GM12878 (cell line): ENCODE measurements at regions not wholly inside any gene's neighbourhood (a gene's known extent, or its start where the extent isn't known, plus 50 kb on each side); places are given as distances from the start of the nearest gene placed in this dataset.

Source experiments
- ATAC-seq: fragments of 200-7000 bp; cut with Tn5 transposase; 3 replicates; pipeline ENCODE4 v1.9.1; 2020; ENCODE audit warnings: mild to moderate bottlenecking, moderate library complexity
- BruUV-seq: library from RNA; stranded (reverse); fragments of 400-500 nt; replicated peaks from 2 replicates; lab custom pipeline; 2021; lab: Mats Ljungman, UMichigan
- CTCF ChIA-PET: fragments of 300-600 bp; sonication (Branson Sonifier 250); formaldehyde crosslinking; extraction: SDS; loops from one replicate; lab custom pipeline; 2021; ENCODE audit warnings: inconsistent platforms; lab: Yijun Ruan, JAX
- POLR2A ChIA-PET: fragments of 350-600 bp; formaldehyde crosslinking; extraction: SDS; loops from one replicate; lab custom pipeline; 2021; ENCODE audit warnings: inconsistent platforms; lab: Charles Lee
- RAD21 ChIA-PET: fragments of 300-600 bp; sonication (Branson Sonifier 250); formaldehyde crosslinking; loops from one replicate; lab custom pipeline; 2023; ENCODE audit warnings: antibody characterized with exemption; ENCODE audit not compliant: unreplicated experiment; lab: Charles Lee
- SMC1A ChIA-PET: fragments of 300-600 bp; sonication (Branson Sonifier 250); formaldehyde crosslinking; loops from one replicate; lab custom pipeline; 2023; ENCODE audit not compliant: unreplicated experiment, uncharacterized antibody; lab: Charles Lee
- DNase-seq: peaks from one replicate; pipeline ENCODE4 v3.0.0-alpha.2; 2011; ENCODE audit warnings: low read depth, low spot score
- FAIRE-seq: peaks from 3 replicates; lab custom pipeline; 2011; peaks lifted over from hg19 to GRCh38; lab: Jason Lieb, UNC
- H2AFZ ChIP-seq: 2 replicates; pipeline ENCODE4 v1.6.0; 2011; ENCODE audit warnings: low read depth, low read length, control low read depth; ENCODE audit not compliant: control insufficient read depth
- H3K27ac ChIP-seq: 2 replicates; pipeline ENCODE4 v1.5.1; 2011; ENCODE audit warnings: control low read depth; ENCODE audit not compliant: control insufficient read depth, insufficient read depth
- H3K27me3 ChIP-seq, 2 experiments: replicated peaks in 1 of 2; 2 replicates each; pipeline versions ENCODE4 v1.6.0 to v1.6.1; 2011; ENCODE audit warnings: low read length in 1 of 2; ENCODE audit not compliant: control insufficient read depth in 2 of 2, insufficient read depth in 2 of 2
- H3K36me3 ChIP-seq, 2 experiments: 2 replicates each; pipeline ENCODE4 v1.5.1; 2011; ENCODE audit warnings: low read length in 1 of 2; ENCODE audit not compliant: control insufficient read depth in 2 of 2, insufficient read depth in 2 of 2
- H3K4me1 ChIP-seq: 2 replicates; pipeline ENCODE4 v1.6.1; 2011; ENCODE audit warnings: mild to moderate bottlenecking, low read length, moderate library complexity, mixed read lengths; ENCODE audit not compliant: control insufficient read depth, insufficient read depth
- H3K4me2 ChIP-seq: 2 replicates; pipeline ENCODE4 v1.6.0; 2011; ENCODE audit warnings: control low read depth; ENCODE audit not compliant: control insufficient read depth, insufficient read depth
- H3K4me3 ChIP-seq: fragments of 200-600 bp; sonication (generic); 2 replicates; pipeline ENCODE4 v1.5.1; 2016
- H3K79me2 ChIP-seq: 2 replicates; pipeline ENCODE4 v1.6.0; 2011; ENCODE audit warnings: low read length; ENCODE audit not compliant: control insufficient read depth, insufficient read depth
- H3K9ac ChIP-seq: 2 replicates; pipeline ENCODE4 v1.8.0; 2011; ENCODE audit warnings: low read length, control low read depth, mixed read lengths; ENCODE audit not compliant: control insufficient read depth, insufficient read depth
- H3K9me3 ChIP-seq: replicated peaks from 3 replicates; pipeline ENCODE4 v1.5.1; 2011; ENCODE audit warnings: mild to moderate bottlenecking, low read length; ENCODE audit not compliant: control insufficient read depth, insufficient read depth
- H4K20me1 ChIP-seq: 2 replicates; pipeline ENCODE4 v1.6.0; 2011; ENCODE audit not compliant: control insufficient read depth, insufficient read depth
- BCL3 ChIP-seq: IDR thresholded peaks from 2 replicates; pipeline ENCODE4 v1.6.1; 2011; ENCODE audit warnings: borderline replicate concordance, low read depth, mild to moderate bottlenecking, moderate library complexity, low read length; ENCODE audit not compliant: insufficient read depth, poor library complexity, severe bottlenecking
- JUNB ChIP-seq: IDR thresholded peaks from 2 replicates; pipeline ENCODE4 v1.6.1; 2016; ENCODE audit warnings: antibody characterized with exemption, mild to moderate bottlenecking
- MXI1 ChIP-seq: fragments of 150-350 bp; IDR thresholded peaks from 2 replicates; pipeline ENCODE4 v1.6.1; 2011; ENCODE audit warnings: low read depth, mild to moderate bottlenecking, inconsistent platforms, low read length, improper control_type of control experiment
- NFIC ChIP-seq: IDR thresholded peaks from 2 replicates; pipeline ENCODE4 v1.6.1; 2012; ENCODE audit warnings: low read depth, mild to moderate bottlenecking, inconsistent platforms, low read length, moderate library complexity
- POU2F2 ChIP-seq: IDR thresholded peaks from 3 replicates; pipeline ENCODE4 v1.6.1; 2011; ENCODE audit warnings: low read depth, mild to moderate bottlenecking, low read length, borderline replicate concordance
- RELA ChIP-seq: fragments of 450-650 bp; IDR thresholded peaks from 2 replicates; pipeline ENCODE4 v1.8.0; 2014; ENCODE audit warnings: borderline replicate concordance; ENCODE audit not compliant: partially characterized antibody
- WGBS: methylation state at CpG from one replicate; pipeline ENCODE4 v1.1.6; 2016; ENCODE audit warnings: low lambda C conversion rate; ENCODE audit not compliant: insufficient replicate concordance, insufficient coverage; ENCODE audit errors: missing lambda C conversion rate; 5-methylcytosine and 5-hydroxymethylcytosine counted together
- in situ Hi-C: fragments of 300-500 bp; cut with MboI; formaldehyde crosslinking; loops from 9 replicates; pipeline ENCODE4 v1.14.3; 2018; ENCODE audit warnings: mixed read lengths
- intact Hi-C: fragments of 100-400 bp; cut with micrococcal nuclease; formaldehyde crosslinking; loops from one replicate; pipeline ENCODE4 v1.14.2; 2022; ENCODE audit not compliant: unreplicated experiment
- TF ChIP-seq, protein P1 (sequence below): fragments of 450-650 bp; formaldehyde crosslinking; IDR thresholded peaks from 2 replicates; pipeline ENCODE4 v1.4.0; 2022; ENCODE audit warnings: mild to moderate bottlenecking, moderate library complexity

DNA sequence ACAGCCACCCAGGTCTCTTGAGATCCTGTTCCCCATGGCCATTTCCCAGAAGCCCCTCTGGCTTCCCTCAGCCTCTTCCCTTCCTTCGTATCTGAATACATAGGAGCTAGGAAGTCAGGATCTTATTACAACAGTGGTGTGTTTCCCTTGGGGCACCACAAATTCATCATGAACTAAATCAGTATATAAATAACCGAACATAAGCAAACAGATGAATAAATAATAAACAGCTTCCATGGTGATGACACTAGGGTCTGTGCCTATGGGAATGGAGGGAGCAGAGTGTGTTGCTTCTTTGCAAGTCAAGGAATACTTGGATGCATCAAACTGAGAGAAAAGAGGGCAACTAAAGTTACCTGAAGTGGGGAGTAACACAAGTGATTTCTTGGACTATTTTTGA lies 527.6 kb downstream of the LMO7 start:
- SMC1A ChIA-PET: no interaction called here
- no TSS peak for BruUV-seq
- H3K27ac ChIP-seq: no peak overlapping the region

More for the DNA sequence above, 527.6 kb downstream of the LMO7 start:
- no peak overlapping the region for H3K9ac ChIP-seq
- ChIA-PET CTCF (no interaction called here), POLR2A (no interaction called here), RAD21 (no interaction called here)
- WGBS: 23% methylated on average over 2 of the region's 2 CpGs
- no peak for FAIRE-seq
- H3K36me3 ChIP-seq: no peaks in the 10 kb centered on the region
- no peak overlapping the region for H3K4me2 ChIP-seq
- DNase-seq: no peak
- intact Hi-C loops (no loop called here), in situ Hi-C loops (no loop called here)
- no peak overlapping the region for H3K4me3 ChIP-seq
- no peaks in the 10 kb centered on the region for H3K9me3 ChIP-seq
- H3K79me2 ChIP-seq: no peaks in the 10 kb centered on the region
- no peaks in the 10 kb centered on the region for H4K20me1 ChIP-seq
- ATAC-seq: no peak
- H3K27me3 ChIP-seq: no peaks in the 10 kb centered on the region
- TF ChIP-seq POU2F2: no peak
- no peak for TF ChIP-seq NFIC
- TF ChIP-seq MXI1: no peak
- TF ChIP-seq, protein P1, sequence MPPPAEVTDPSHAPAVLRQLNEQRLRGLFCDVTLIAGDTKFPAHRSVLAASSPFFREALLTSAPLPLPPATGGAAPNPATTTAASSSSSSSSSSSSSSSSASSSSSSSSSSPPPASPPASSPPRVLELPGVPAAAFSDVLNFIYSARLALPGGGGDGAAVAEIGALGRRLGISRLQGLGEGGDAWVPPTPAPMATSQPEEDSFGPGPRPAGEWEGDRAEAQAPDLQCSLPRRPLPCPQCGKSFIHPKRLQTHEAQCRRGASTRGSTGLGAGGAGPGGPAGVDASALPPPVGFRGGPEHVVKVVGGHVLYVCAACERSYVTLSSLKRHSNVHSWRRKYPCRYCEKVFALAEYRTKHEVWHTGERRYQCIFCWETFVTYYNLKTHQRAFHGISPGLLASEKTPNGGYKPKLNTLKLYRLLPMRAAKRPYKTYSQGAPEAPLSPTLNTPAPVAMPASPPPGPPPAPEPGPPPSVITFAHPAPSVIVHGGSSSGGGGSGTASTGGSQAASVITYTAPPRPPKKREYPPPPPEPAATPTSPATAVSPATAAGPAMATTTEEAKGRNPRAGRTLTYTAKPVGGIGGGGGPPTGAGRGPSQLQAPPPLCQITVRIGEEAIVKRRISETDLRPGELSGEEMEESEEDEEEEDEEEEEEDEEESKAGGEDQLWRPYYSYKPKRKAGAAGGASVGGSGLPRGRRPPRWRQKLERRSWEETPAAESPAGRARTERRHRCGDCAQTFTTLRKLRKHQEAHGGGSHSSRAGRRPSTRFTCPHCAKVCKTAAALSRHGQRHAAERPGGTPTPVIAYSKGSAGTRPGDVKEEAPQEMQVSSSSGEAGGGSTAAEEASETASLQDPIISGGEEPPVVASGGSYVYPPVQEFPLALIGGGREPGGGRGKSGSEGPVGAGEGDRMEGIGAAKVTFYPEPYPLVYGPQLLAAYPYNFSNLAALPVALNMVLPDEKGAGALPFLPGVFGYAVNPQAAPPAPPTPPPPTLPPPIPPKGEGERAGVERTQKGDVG: no peak
- no peak for TF ChIP-seq JUNB
- no peak for TF ChIP-seq BCL3
- no peak for TF ChIP-seq RELA
- TF ChIP-seq, all 136 proteins: peak for 0
- Histone ChIP-seq H3K4me1 (no peaks in the 10 kb centered on the region), H2AFZ (no peak overlapping the region)
